ENCODE measurements at regions not wholly inside any gene's neighbourhood (a gene's known extent, or its start where the extent isn't known, plus 50 kb on each side); places are given as distances from the start of the nearest gene placed in this dataset.

DNA sequence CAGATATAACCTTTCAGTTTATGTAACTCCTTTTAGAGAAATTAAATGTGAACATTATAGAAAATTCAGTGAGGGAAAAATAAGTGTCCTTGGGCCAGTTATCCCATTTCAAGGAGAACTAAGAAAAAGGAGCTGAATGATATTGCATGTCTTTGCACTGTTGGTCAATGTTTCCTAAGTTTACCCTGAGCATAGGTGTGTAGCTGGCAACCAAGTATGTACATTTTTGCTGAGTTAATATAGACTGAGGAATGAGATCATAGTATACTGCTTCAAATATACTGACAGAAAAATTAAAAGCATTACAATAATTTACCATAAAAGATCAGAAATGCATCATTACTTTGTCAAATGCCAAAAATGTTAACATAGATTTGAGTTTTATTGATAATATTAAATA is 2128.7 kb upstream of the C9orf72 start:
- no peak for DNase-seq (ENCODE audit: low spot score)

DNA sequence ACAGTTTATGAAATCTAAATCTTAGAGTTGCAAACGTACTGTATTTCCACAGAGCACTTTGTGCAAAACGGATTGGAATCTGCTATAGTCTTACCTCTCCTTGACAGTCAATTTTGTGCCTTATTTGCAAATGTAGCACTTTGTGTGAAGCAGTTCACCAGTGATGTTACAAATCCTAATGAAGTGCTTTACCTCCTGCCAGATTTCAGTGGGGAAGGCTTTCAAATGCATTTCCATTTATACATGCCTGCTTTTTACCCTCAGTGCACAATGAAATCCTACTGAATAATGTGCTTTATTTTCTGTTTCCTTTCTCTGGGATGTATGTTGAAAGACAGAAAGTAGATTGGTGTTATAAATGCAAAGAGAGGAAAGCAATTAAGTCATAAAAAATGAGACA is 2141.6 kb upstream of the C9orf72 start:
- DNase-seq (ENCODE audit: low spot score): no peak

DNA sequence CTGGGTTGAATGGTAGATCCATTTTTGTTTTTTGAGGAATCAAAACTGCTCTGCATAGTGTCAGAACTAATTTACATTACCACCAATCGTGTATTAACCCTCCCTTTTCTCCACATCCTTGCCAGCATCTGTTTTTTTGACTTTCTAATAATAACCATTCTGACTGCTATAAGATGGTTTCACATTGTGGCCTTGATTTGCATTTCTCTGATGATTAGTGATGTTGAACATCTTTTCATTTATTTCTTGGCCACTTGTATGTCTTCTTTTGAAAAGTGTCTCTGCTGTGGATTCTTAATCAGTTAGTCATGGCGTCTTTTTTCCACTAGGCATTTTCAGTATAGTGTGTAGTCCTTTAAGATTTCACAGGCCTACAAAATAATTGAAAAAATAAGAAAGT is 2144.3 kb upstream of the C9orf72 start:
- DNase-seq (ENCODE audit: low spot score): no peak

DNA sequence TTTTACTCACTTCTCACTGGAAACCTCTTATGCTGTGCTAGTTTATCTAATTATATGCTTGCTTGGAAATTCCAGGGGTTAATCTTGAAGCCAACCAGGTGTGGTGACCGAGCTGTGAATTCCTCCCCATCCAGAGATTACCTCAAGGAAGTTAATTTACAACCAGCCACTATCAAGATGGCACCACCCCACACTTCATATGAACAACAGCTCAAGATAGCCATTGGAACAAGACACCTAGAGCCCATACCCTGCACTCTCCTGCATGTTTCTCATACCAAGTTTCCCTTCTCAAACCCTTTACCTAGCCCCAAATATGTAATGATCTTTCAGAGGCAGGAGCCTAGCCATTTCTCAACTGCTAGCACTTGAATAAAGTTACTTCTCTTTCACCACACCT is 2156.9 kb upstream of the C9orf72 start:
- DNase-seq (ENCODE audit: low spot score): peak; percentile 67

DNA sequence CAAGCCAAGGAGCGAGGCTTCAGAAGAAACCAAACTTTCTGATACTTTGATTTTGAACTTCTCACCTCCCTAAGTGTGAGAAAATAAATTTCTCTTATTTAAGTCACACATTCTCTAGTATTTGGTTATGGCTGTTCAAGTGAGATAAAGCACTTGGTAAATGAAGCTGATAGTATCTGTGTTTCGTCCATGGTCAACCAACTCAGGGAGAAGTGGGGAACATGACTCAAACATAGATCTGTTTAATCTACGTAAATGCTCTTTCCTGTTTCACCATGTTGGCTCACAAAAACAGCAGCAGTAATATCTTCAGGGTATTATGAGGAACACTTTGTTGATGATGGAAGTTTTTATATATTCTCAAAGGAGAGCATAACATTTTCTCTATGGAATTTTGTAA is 2167.2 kb upstream of the C9orf72 start:
- no peak for DNase-seq (ENCODE audit: low spot score)

DNA sequence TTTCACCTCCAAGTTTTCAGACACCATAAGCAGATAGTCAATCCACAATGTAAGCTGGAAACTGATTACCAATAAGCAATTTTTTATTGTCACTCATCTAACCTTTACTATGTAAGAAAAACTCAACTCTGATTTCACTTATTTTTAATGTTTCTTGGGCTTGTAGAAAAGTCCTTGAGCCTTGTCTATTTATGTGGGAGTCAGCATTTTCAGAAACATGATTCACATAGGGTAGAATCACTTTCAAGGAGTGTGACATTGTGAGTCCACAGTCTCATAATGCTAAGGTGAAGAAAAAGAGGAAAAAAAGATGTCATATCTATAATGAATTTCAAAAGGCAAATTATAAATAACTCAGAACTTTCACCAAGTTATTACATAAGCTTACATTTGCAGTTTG is 2167.9 kb upstream of the C9orf72 start:
- DNase-seq (ENCODE audit: low spot score): no peak

DNA sequence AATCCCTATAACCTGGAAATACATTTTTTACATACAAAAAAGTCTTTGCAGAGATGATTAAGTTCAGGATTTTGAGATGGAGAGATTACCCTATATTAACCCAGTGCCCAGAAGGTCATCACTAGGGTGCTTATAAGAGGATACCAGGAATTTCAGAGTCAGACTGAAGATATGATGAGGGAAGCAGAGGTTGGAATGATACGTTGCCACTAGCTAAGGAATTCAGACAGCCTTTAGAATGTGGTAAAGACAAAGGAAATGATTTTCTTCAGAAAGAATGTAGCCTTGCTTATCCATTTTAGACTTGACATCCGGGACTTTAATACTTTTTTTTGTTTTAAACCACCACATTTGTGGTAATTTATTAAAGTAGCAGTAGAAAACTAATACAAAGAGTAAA is 2176.8 kb upstream of the C9orf72 start:
- DNase-seq (ENCODE audit: low spot score): peak; percentile 72

DNA sequence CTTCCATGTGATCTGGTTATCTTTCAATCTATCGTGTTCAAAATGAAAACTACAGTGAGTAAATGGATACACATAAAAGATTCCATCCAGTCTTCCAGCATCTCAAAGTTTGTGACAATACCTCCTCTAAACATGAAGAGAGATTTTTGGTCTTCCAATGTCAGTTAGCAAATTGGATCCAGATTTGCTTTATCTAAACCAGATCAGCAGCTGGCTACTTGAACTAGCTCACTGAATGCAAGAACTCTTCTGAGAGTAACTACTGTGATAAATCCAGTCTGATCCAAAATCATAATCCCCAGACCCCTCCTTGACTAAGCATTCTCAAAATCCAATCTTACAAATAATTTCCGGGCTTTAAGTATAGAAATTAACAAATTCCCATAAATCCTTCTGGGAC is 2177.9 kb upstream of the C9orf72 start:
- DNase-seq (ENCODE audit: low spot score): no peak

DNA sequence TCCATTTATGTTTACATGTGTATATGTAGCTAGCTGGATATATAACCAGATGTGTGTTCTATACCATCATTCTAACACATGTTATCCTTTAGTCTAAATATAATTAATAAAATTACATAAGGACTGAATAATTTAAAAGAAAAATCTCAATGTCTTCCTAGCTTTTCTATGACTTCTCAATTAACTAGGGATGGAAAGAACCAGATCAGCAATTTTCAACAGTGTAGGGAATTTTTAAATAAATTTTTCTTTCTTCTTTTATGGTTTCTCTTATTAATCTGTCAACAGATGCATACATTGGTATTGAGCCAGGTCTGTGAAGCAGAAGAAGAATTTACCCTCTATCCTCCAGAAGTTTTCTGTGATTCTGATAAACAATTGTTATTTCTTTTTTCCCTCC is 2180.4 kb upstream of the C9orf72 start:
- DNase-seq (ENCODE audit: low spot score): no peak

DNA sequence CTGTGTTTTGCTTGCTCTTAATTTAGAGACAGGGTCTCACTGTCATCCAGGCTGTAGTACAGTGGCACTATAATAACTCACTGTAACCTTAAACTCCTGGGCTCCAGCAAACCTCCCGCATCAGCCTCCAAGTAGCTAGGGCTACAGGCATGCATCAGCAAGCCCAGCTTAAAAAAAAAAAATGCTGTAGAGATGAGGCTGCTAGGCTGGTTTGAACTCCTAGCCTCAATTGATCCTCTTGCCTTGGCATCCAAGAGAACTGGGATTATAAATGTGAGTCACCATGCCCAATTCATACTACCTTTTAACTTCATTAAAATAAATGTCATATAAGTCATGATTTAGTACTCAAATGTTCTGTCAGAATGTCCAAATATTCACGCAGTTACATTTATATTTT is 2195.7 kb upstream of the C9orf72 start:
- no peak for DNase-seq (ENCODE audit: low spot score)

DNA sequence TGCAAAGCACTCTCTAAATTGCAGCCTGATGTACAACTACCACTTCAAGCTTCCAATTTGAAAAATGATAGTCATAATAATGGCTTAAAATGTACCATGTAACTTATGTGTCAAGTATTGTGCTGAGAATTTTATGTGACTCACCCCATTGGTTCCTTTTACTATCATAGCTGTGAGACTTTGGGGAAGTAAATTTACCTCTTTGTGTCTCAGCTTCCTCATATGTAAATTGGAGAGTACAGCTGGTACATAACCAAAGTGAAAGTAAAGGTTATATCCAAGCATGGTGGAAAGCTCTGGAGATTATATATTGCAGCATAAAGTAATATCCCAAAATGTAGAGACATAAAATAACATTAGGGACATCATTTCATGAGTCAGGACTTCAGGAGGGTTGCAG is 2200.4 kb upstream of the C9orf72 start:
- peak; percentile 70 for DNase-seq (ENCODE audit: low spot score)

DNA sequence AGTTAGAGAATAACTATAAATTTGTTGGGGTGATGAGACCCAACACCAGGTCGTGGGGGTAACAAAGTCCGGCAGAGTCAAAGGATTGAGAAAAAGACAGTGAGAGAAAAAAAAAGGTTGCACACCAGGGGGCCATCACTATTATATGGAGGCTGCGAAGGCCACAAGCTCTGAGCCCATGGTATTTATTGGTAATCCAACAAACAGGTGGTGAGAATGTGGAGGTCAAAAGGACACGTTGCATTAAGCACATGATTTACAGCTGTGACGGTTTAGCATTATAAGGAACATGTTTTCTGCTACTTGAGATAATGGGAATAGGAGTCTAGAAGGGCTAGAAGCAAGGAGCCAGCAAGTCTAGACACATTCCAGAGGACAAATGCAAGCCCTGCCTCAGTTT is 2202.2 kb upstream of the C9orf72 start:
- no peak for DNase-seq (ENCODE audit: low spot score)

DNA sequence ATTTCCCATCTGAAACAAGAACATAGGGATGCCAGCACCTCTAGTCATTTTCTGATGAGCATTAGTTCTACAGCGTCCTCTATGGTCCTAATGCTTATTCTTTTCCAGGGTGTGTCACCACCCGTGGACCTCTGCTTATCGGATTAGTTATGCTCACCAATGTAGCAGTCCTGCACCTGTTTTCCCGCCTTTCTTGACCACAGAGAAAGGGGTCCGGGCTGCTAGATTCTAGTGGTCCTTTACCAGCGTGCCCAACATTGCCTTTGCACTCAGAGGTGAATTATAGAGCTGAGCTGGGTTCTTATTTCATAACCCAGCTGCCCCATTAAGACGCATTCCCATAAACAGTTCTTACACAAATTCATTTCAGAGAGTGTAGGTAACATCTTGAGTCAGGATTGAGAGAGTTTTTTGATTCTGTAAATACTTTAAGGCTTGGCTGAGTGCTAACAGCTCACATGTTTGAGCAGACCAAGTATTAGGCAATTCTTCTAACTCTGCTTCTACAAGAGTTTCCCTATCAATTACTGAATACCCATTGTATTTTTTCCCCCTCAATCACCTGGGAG is 2205.1 kb upstream of the C9orf72 start:
- no peak for DNase-seq (ENCODE audit: low spot score)

DNA sequence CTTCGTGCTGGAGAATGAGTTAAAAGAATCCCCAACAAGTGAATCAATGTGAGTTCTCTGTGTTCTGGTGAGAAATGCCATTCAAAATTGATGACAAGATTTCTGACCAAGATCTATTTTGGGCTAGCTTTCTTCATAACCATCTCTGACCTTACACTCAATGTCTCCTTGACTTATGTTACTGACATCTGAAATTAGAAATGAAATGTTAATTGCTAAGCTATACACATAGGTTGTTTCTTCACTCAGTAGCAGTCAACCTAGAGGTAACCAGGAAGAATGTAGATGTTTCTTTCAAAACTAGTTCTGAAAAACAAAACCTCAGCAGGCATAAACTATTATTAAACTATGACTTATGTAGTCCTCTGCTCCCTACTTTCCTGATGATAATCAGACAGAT is 2220.7 kb upstream of the C9orf72 start:
- no peak for DNase-seq (ENCODE audit: low spot score)

DNA sequence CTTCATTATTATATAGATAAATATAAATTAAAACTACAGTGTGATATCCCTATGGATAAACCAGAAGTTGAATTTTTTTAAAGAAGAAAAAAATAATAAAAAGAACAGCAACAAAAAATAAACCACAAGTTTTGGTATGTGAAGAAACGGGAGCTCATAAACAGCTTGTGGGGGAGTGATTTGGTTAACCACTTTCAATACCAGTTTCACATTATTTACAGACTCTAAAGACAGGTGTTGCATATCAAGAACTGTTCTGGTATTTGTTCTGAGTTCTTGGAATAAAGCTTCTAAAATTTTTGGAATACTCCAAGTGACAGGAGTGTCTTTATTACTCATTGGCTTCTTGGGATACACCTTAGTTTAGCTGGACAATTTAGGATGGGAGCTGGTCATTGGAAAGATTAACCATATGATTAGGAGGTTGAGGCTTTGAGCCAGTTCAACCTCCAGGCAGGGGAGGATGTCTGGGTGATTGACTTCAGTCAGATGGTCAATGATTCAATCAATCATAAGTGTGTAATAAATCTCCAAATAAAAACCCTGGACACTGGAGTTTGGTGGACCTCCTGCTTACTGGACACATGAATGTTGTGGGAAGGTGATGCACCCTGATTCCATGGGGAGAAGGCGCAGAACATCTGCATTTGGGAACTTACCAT is 2223.1 kb upstream of the C9orf72 start:
- DNase-seq (ENCODE audit: low spot score): no peak

DNA sequence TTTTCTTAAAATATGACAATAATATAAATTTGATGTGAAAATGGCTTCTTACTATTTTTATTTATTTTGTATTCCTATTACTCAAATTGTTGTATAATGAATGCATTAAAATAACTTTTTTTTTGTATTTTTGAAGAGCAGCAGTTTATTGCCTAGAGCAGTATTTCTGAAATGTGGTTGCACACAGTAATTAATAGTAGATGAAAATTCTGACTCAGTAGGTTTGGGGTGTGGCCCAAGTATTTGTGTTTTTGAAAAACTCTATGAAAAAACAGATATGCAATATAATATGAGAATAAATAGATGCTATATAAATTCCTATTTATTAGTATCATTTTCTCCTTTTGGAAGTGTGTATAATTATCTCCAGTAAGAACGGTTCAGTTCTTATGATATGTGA is 2225.3 kb upstream of the C9orf72 start:
- DNase-seq (ENCODE audit: low spot score): no peak

DNA sequence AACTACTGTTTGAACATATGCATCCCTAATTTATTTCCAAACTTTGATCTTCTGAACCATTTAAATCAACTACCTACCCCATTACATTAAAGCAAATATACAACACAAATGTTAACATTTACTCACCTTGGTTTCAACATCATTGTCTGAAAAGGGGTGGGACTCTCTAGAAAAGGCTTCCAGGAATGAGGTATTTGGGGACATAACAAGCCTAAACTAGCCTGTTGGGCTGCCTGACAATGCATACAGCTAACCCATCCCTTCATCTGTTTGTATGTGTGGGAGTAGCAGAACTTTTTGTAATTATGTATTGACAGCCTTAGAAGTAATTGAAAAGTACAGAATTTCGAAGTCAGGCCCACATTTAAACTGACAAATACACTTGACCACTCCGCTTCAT is 2225.9 kb upstream of the C9orf72 start:
- no peak for DNase-seq (ENCODE audit: low spot score)

DNA sequence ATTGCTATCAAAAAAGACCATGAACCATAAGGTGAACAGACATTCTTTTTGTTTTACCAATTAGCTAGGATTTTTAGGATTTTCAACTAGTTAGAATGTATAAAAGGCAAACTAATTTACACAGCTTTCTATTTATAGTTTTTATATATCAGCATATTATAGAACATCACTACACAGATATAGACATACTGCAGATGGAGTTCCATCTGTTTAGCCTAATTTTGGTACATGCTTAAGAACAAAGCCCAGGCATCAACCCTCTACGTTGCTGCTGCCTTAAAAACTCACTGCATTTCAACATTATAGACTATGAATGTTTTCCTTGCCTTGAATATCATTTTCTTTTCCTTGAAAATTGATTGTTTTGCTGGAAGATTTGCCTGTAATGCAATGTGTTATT is 2227.5 kb upstream of the C9orf72 start:
- no peak for DNase-seq (ENCODE audit: low spot score)

DNA sequence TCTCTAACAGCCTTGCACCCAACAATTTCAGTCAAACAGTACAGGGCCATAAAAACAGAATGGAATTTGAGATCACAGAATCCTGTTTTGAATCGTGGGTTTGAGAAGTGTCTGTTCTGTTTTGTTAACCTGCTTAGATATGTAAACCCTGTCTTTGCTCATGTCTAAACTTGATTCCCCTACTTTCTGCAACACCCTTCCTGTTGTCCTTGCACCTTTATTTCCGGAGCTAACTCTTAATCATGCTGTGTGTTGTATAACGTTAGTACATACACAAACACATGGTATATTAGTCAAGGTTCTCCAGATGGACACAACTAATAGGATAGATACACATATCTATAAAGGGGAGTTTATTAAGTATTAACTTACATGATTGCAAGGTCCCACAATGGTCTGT is 2229.2 kb upstream of the C9orf72 start:
- DNase-seq (ENCODE audit: low spot score): no peak

DNA sequence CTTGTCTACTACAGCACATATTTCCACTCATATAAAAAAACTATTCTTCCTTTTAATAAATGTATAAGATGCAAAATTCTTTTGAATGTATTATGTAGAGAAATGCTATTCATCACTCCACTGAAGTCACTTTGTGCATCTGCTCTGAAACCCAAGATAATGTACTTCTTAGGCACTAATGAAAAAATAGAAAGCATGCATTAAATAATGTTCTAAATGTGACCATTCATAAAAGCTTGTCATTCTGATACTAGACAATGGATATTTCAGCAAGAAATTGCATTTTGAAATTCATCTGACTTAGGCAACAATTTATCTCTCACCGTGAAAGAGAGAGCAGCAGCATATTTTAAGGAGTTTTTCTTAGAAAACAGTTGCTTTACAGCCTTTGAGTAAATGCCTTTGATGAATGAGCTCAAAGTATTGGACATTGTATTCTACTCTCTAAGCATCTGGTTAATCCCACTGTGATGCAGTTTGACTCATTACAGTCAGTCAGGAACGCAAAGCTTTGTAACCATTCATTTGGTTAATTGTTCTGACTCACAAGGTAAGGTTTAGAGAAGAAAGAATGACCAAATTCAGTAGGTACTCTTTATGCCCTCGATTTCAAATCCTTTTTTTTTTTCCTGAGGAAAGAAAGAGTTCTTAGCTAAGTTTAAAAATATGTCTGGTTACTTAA is 2233.8 kb upstream of the C9orf72 start:
- DNase-seq (ENCODE audit: low spot score): peak; percentile 72

DNA sequence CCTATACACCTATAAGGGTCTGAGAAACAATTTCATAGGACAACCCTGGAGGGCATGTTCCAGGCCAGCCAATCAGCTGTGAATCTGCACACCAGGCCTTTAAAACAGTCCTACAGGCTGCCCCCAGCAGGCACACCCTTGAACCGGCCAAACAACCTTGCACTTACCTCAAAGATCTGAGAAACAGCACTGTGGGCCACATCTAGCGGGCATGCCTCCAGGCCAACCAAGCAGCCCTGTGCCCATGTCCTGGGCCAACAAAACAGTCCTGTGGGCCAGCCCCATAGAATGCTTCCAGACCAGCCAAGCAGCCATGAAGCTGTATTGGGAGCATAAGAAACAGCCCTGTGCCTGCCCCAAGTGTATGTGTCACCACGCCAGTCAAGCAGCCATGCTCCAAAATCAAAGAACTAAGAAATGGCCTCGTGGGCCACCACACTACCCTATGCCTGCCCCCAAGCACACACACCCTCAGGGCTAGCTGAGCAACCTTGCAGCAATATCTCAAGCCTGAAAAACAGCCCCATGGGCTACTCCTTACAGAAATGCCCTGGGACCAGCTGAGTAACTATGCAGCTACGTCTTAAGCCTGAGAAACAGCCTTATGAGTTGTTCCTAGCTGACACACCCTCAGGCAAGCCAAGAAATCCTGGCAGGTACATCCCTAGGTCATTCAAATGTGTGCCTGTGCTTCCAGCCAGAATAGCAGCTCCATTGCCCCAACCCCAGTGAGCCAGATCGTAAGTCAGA is 2243.8 kb upstream of the C9orf72 start:
- no peak for DNase-seq (ENCODE audit: low spot score)

DNA sequence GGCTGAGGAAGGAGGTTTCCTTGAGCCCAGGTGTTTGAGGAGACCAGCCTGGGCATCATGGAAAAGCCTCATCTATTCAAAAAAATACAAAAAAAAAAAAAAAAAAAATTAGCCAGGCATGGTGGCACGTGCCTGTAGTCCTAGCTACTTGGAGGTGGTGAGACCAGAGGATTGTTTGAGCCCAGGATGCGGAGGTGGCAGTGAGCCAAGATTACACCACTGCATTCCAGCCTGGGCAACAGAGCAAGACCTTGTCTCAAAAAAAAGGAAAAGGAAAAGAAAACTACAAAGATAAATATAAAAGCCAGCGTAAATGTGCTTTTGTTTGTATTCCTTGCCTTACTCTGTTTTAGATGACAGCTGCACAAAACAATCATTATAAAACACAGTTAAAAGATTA is 2249.2 kb upstream of the C9orf72 start:
- peak; percentile 78 for DNase-seq (ENCODE audit: low spot score)

DNA sequence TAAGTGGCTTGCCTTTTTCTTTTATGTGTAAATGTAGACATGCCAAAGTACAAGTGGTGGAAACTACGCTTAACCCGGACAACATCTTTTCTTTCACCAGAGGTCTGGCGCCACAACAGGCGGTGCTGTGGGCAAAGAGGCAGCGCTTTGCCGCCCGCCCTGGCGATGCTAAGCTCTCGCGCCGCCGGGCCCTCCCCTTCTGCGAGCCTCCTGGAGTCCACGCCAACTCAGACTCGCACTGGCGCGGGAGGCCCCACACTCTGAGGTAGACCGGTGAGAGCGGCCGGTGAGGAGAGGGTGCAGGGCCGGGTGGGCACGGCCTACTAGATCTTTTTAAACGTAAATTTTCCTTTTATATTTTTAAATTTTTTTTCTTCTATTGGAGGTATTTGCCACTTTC is 2253.1 kb upstream of the C9orf72 start:
- DNase-seq (ENCODE audit: low spot score): no peak
